ENCODE measurements at regions not wholly inside any gene's neighbourhood (a gene's known extent, or its start where the extent isn't known, plus 50 kb on each side); places are given as distances from the start of the nearest gene placed in this dataset.

DNA sequence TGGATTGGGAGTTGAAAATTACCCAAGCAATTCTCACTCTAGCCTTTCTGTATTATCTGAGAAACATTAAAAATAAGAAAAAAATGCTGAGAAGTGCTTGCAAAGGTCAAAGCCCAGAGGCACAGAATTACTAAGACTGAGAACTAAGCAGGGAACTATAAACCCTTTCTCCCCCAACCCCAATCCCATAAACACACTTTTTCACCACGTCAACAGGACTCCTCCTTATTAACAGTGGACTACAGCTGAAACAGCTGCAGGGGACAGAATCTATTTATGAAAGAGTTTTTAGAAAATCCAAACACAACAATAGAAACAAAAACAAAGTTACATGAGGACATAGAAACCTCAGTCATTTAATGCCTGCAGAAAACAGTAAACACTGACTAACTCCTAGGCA, 984.1 kb downstream of the TRAM1L1 start:
- TF ChIP-seq, protein P1, sequence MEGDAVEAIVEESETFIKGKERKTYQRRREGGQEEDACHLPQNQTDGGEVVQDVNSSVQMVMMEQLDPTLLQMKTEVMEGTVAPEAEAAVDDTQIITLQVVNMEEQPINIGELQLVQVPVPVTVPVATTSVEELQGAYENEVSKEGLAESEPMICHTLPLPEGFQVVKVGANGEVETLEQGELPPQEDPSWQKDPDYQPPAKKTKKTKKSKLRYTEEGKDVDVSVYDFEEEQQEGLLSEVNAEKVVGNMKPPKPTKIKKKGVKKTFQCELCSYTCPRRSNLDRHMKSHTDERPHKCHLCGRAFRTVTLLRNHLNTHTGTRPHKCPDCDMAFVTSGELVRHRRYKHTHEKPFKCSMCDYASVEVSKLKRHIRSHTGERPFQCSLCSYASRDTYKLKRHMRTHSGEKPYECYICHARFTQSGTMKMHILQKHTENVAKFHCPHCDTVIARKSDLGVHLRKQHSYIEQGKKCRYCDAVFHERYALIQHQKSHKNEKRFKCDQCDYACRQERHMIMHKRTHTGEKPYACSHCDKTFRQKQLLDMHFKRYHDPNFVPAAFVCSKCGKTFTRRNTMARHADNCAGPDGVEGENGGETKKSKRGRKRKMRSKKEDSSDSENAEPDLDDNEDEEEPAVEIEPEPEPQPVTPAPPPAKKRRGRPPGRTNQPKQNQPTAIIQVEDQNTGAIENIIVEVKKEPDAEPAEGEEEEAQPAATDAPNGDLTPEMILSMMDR (IDR thresholded peaks at IDR 0.05) = no peak
- TF ChIP-seq EP300 (IDR thresholded peaks at IDR 0.05) = no peak

Data from sigmoid colon (tissue), 4 donors.